ENCODE measurements at regions not wholly inside any gene's neighbourhood (a gene's known extent, or its start where the extent isn't known, plus 50 kb on each side); places are given as distances from the start of the nearest gene placed in this dataset.
A peak's percentile ranks its signal among the peaks of the same experiment; 100 is the strongest.

DNA sequence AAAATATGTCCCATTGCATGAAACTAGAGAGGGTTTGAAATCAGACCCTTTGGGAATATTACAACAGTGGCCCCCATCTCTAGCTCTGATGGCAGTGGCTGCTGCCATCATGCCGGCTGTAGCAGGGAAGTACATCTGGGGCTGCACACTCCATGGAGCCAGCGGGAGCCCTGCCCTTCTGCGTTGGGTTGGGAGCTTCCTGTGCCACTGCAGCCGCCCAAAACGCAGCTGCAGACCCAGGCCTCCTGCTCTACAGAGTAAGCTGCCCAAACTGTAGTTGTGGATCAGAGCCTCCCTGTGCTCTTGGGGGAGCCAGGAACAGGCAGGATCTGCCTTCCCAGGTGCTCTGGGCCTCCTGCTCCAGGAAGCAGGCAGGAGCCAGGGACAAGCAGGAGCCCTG lies 450.0 kb downstream of the HS3ST3B1 start:
- Histone ChIP-seq H3K4me2 (replicated peaks; ENCODE audit: extremely low read depth, low read length, poor library complexity, severe bottlenecking) (no peak overlapping the region), H3K4me1 (ENCODE audit: control insufficient read depth in 1 of 2, insufficient read depth in 2 of 2, low read length in 2 of 2) (peaks cover 20 to 33% of the 10 kb centered on the region in 2 donors), H3K36me3 (replicated peaks in 1 of 2; ENCODE audit: control insufficient read depth in 1 of 2, insufficient read depth in 2 of 2, low read length in 2 of 2) (no peaks in the 10 kb centered on the region), H3K27ac (ENCODE audit: low read depth in 1 of 2, low read length in 2 of 2) (no peak overlapping the region), H3K27me3 (ENCODE audit: control insufficient read depth in 2 of 2, insufficient read depth in 2 of 2, low read length in 2 of 2) (no peaks in the 10 kb centered on the region), H3K9ac (ENCODE audit: insufficient read depth, low read length, poor library complexity, severe bottlenecking) (no peak overlapping the region), H4K20me1 (ENCODE audit: insufficient read depth, low read length) (no peaks in the 10 kb centered on the region), H3K4me3 (replicated peaks in 1 of 3; ENCODE audit: low read depth in 2 of 3, low read length in 3 of 3) (no peak overlapping the region), H3K9me3 (replicated peaks in 1 of 2; ENCODE audit: control insufficient read depth in 1 of 2, insufficient read depth in 1 of 2, low read length in 2 of 2) (no peaks in the 10 kb centered on the region), H3K79me2 (ENCODE audit: insufficient read depth, low read length) (no peaks in the 10 kb centered on the region), H2AFZ (ENCODE audit: insufficient read depth, low read depth, low read length, poor library complexity, severe bottlenecking) (no peak overlapping the region)
- peaks cover 0 to 3% (median 0%) of the 10 kb centered on the region in 7 donors for H3K9me3 Mint-ChIP-seq
- 90% methylated on average over 5 of the region's 5 CpGs for WGBS (ENCODE audit: insufficient coverage)
- H3K4me3 Mint-ChIP-seq: no peak overlapping the region
- intact Hi-C loops (cut with micrococcal nuclease): no loop called here
- TF ChIP-seq, protein P1, sequence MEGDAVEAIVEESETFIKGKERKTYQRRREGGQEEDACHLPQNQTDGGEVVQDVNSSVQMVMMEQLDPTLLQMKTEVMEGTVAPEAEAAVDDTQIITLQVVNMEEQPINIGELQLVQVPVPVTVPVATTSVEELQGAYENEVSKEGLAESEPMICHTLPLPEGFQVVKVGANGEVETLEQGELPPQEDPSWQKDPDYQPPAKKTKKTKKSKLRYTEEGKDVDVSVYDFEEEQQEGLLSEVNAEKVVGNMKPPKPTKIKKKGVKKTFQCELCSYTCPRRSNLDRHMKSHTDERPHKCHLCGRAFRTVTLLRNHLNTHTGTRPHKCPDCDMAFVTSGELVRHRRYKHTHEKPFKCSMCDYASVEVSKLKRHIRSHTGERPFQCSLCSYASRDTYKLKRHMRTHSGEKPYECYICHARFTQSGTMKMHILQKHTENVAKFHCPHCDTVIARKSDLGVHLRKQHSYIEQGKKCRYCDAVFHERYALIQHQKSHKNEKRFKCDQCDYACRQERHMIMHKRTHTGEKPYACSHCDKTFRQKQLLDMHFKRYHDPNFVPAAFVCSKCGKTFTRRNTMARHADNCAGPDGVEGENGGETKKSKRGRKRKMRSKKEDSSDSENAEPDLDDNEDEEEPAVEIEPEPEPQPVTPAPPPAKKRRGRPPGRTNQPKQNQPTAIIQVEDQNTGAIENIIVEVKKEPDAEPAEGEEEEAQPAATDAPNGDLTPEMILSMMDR (IDR thresholded peaks at IDR 0.05): no peak
- H3K27ac Mint-ChIP-seq: no peak overlapping the region
- peaks cover 31% of the 10 kb centered on the region for H3K4me1 Mint-ChIP-seq
- peaks cover 0 to 7% (median 2%) of the 10 kb centered on the region in 3 donors for H3K27me3 Mint-ChIP-seq (ENCODE audit: low read depth in 3 of 3)
- DNase-seq: no peak
- peaks cover 0 to 2% of the 10 kb centered on the region in 2 donors for H3K36me3 Mint-ChIP-seq

DNA sequence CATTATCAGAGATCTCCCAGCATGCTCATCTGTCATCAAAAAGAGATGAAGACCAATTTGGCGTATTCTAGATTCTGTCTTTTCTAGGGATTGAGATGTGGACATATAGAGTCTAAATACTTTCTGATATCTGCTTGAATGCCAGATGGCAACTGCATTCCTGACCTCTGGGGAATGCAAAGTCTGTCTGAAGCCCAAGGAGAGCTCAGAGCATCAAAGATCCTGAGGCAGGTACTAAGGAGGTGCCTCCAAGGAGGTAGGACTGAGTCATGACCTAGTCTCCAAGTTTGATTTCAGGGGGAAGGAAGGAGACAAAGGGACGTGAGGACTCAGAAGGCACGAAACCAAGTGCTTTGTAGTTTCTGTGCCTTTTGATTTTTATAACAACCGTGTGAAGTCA lies 448.4 kb downstream of the HS3ST3B1 start:
- DNase-seq: no peak
- Histone ChIP-seq H3K79me2 (ENCODE audit: insufficient read depth, low read length) (no peaks in the 10 kb centered on the region), H2AFZ (ENCODE audit: insufficient read depth, low read depth, low read length, poor library complexity, severe bottlenecking) (no peak overlapping the region), H3K4me1 (ENCODE audit: control insufficient read depth in 1 of 2, insufficient read depth in 2 of 2, low read length in 2 of 2) (peaks cover 35 to 48% of the 10 kb centered on the region in 2 donors), H3K4me2 (replicated peaks; ENCODE audit: extremely low read depth, low read length, poor library complexity, severe bottlenecking) (no peak overlapping the region), H3K36me3 (replicated peaks in 1 of 2; ENCODE audit: control insufficient read depth in 1 of 2, insufficient read depth in 2 of 2, low read length in 2 of 2) (no peaks in the 10 kb centered on the region), H3K4me3 (replicated peaks in 1 of 3; ENCODE audit: low read depth in 2 of 3, low read length in 3 of 3) (no peak overlapping the region), H3K9me3 (replicated peaks in 1 of 2; ENCODE audit: control insufficient read depth in 1 of 2, insufficient read depth in 1 of 2, low read length in 2 of 2) (no peaks in the 10 kb centered on the region), H3K27ac (ENCODE audit: low read depth in 1 of 2, low read length in 2 of 2) (no peak overlapping the region), H4K20me1 (ENCODE audit: insufficient read depth, low read length) (no peaks in the 10 kb centered on the region), H3K9ac (ENCODE audit: insufficient read depth, low read length, poor library complexity, severe bottlenecking) (no peak overlapping the region), H3K27me3 (ENCODE audit: control insufficient read depth in 2 of 2, insufficient read depth in 2 of 2, low read length in 2 of 2) (no peaks in the 10 kb centered on the region)
- peaks cover 0 to 3% (median 0%) of the 10 kb centered on the region in 7 donors for H3K9me3 Mint-ChIP-seq
- H3K27ac Mint-ChIP-seq: peak overlapping the region in 1 of 7 donors; percentile 36
- TF ChIP-seq, protein P1 (IDR thresholded peaks at IDR 0.05): no peak
- WGBS (ENCODE audit: insufficient coverage): 68% methylated on average over 4 of the region's 4 CpGs
- intact Hi-C loops (cut with micrococcal nuclease): loop anchor here (10.0 kb wide), 2 partner anchors 394 to 444 kb away; partner anchors contain the start of gene HS3ST3B1 (in 1 of the 2)
- H3K27me3 Mint-ChIP-seq (ENCODE audit: low read depth in 3 of 3): peaks cover 0 to 6% (median 0%) of the 10 kb centered on the region in 3 donors
- H3K36me3 Mint-ChIP-seq: peaks cover 0 to 2% of the 10 kb centered on the region in 2 donors
- H3K4me3 Mint-ChIP-seq: no peak overlapping the region
- H3K4me1 Mint-ChIP-seq: peaks cover 44% of the 10 kb centered on the region
